H1 (cell line): ENCODE measurements at regions not wholly inside any gene's neighbourhood (a gene's known extent, or its start where the extent isn't known, plus 50 kb on each side); places are given as distances from the start of the nearest gene placed in this dataset.

Experiments used
- CTCF ChIA-PET: fragments of 300-600 bp; sonication (Branson Sonifier 250); formaldehyde crosslinking; loops from one replicate; lab custom pipeline; 2021; ENCODE audit not compliant: partially characterized antibody; lab: Charles Lee
- POLR2A ChIA-PET: fragments of 300-600 bp; sonication (Branson Sonifier 250); formaldehyde crosslinking; loops from one replicate; lab custom pipeline; 2021; ENCODE audit warnings: inconsistent platforms; ENCODE audit not compliant: partially characterized antibody; lab: Charles Lee
- DNase-seq, 2 experiments: peaks; one replicate each; pipeline versions ENCODE4 v3.0.0 to v3.0.0-alpha.2; 2010 to 2022; ENCODE audit warnings: low spot score in 2 of 2, low read depth in 1 of 2, mixed read lengths in 1 of 2
- FAIRE-seq: peaks from 2 replicates; lab custom pipeline; 2011; peaks lifted over from hg19 to GRCh38; lab: Jason Lieb, UNC
- H2AFZ ChIP-seq: 2 replicates; pipeline ENCODE4 v1.8.1; 2012; ENCODE audit warnings: low read length, inconsistent platforms
- H2AK5ac ChIP-seq: 2 replicates; pipeline ENCODE4 v1.6.1; 2013; ENCODE audit warnings: low read depth, low read length
- H2BK120ac ChIP-seq: replicated peaks from 2 replicates; pipeline ENCODE3; 2013; ENCODE audit warnings: low read depth, low read length, inconsistent platforms
- H2BK12ac ChIP-seq: 2 replicates; pipeline ENCODE4 v1.6.1; 2013; ENCODE audit warnings: low read depth, low read length
- H2BK15ac ChIP-seq: 2 replicates; pipeline ENCODE4 v1.6.1; 2013; ENCODE audit warnings: low read length
- H2BK20ac ChIP-seq: 2 replicates; pipeline ENCODE4 v1.6.1; 2013; ENCODE audit warnings: low read length
- H2BK5ac ChIP-seq: 2 replicates; pipeline ENCODE4 v1.6.1; 2013; ENCODE audit warnings: low read depth, low read length
- H3K14ac ChIP-seq: 2 replicates; pipeline ENCODE4 v1.6.1; 2013; ENCODE audit warnings: inconsistent platforms; ENCODE audit not compliant: insufficient read length
- H3K18ac ChIP-seq: 2 replicates; pipeline ENCODE4 v1.6.1; 2013; ENCODE audit warnings: low read length; ENCODE audit errors: extremely low read depth
- H3K23ac ChIP-seq: 2 replicates; pipeline ENCODE4 v1.6.1; 2013; ENCODE audit warnings: inconsistent platforms; ENCODE audit not compliant: insufficient read length
- H3K23me2 ChIP-seq: 2 replicates; pipeline ENCODE4 v1.6.1; 2013; ENCODE audit warnings: low read depth, low read length
- H3K27ac ChIP-seq: 2 replicates; pipeline ENCODE4 v1.6.1; 2011; ENCODE audit warnings: low read depth, low read length, inconsistent platforms
- H3K27me3 ChIP-seq, 4 experiments: replicated peaks in 1 of 4; 1 replicate in 1 of 4; 2 replicates in 3 of 4; pipeline versions ENCODE4 v1.6.1 to v1.8.1; 2011 to 2013; ENCODE audit warnings: low read length in 3 of 4, mild to moderate bottlenecking in 3 of 4, inconsistent platforms in 2 of 4, mixed read lengths in 2 of 4, moderate library complexity in 1 of 4; ENCODE audit not compliant: control insufficient read depth in 3 of 4, insufficient read depth in 3 of 4; ENCODE audit errors: extremely low read depth in 1 of 4
- H3K36me3 ChIP-seq, 4 experiments: 2 replicates each; pipeline versions ENCODE4 v1.6.1 to v1.8.1; 2011 to 2013; ENCODE audit warnings: mild to moderate bottlenecking in 4 of 4, low read length in 3 of 4, moderate library complexity in 2 of 4, control low read depth in 1 of 4, inconsistent platforms in 1 of 4; ENCODE audit not compliant: insufficient read depth in 4 of 4, control insufficient read depth in 2 of 4
- H3K4ac ChIP-seq: replicated peaks from 2 replicates; pipeline ENCODE3; 2013; ENCODE audit warnings: low read length, low read depth, mixed read lengths, inconsistent platforms; ENCODE audit not compliant: insufficient read length
- H3K4me1 ChIP-seq, 4 experiments: replicated peaks in 1 of 4; 1 replicate in 1 of 4; 2 replicates in 3 of 4; pipeline versions ENCODE4 v1.6.1 to v1.8.1; 2011 to 2013; ENCODE audit warnings: low read length in 3 of 4, inconsistent platforms in 2 of 4, mixed read lengths in 1 of 4; ENCODE audit not compliant: insufficient read depth in 4 of 4, control insufficient read depth in 3 of 4
- H3K4me2 ChIP-seq, 2 experiments: 2 replicates each; pipeline versions ENCODE4 v1.6.1 to v1.8.1; 2011 to 2013; ENCODE audit warnings: low read depth in 2 of 2, low read length in 2 of 2, control low read depth in 1 of 2, inconsistent platforms in 1 of 2, mild to moderate bottlenecking in 1 of 2; ENCODE audit not compliant: insufficient read depth in 1 of 2
- H3K4me3 ChIP-seq, 4 experiments: fragments of 200-600, 300-600 bp in 1 of 4; sonication (generic), shearing (Covaris generic), sonication (Bioruptor Twin) in 1 of 4; 2 replicates each; pipeline versions ENCODE4 v1.5.1 to v1.8.1; 2011 to 2016; ENCODE audit warnings: low read length in 4 of 4, low read depth in 3 of 4, control low read depth in 2 of 4, inconsistent platforms in 2 of 4, mild to moderate bottlenecking in 2 of 4, mixed read lengths in 1 of 4, moderate library complexity in 1 of 4; ENCODE audit not compliant: insufficient read depth in 2 of 4; ENCODE audit errors: extremely low read depth in 1 of 4
- H3K56ac ChIP-seq: replicated peaks from 2 replicates; pipeline ENCODE3; 2013; ENCODE audit warnings: low read depth, mild to moderate bottlenecking, mixed read lengths, low read length, inconsistent platforms; ENCODE audit not compliant: insufficient read length
- H3K79me1 ChIP-seq: 2 replicates; pipeline ENCODE4 v1.6.1; 2013; ENCODE audit warnings: low read depth, low read length, control low read depth
- H3K79me2 ChIP-seq, 2 experiments: 2 replicates each; pipeline versions ENCODE4 v1.6.1 to v1.8.1; 2012 to 2013; ENCODE audit warnings: low read length in 2 of 2, mild to moderate bottlenecking in 2 of 2, inconsistent platforms in 1 of 2; ENCODE audit not compliant: insufficient read depth in 2 of 2, control insufficient read depth in 1 of 2
- H3K9ac ChIP-seq, 4 experiments: replicated peaks in 1 of 4; 1 replicate in 1 of 4; 2 replicates in 3 of 4; pipeline versions ENCODE4 v1.6.1 to v1.8.1; 2011 to 2013; ENCODE audit warnings: low read depth in 3 of 4, low read length in 3 of 4, control low read depth in 2 of 4, mild to moderate bottlenecking in 2 of 4, moderate library complexity in 2 of 4, inconsistent platforms in 1 of 4; ENCODE audit errors: extremely low read depth in 1 of 4
- H3K9me3 ChIP-seq, 2 experiments: 2 replicates each; pipeline versions ENCODE4 v1.6.1 to v1.8.1; 2012 to 2013; ENCODE audit warnings: mild to moderate bottlenecking in 2 of 2, moderate library complexity in 2 of 2, control low read depth in 1 of 2, inconsistent platforms in 1 of 2, low read depth in 1 of 2, low read length in 1 of 2, mixed read lengths in 1 of 2; ENCODE audit not compliant: insufficient read depth in 2 of 2
- H4K20me1 ChIP-seq, 2 experiments: replicated peaks in 1 of 2; 2 replicates each; pipeline versions ENCODE3 to v1.8.1; 2011 to 2013; ENCODE audit warnings: inconsistent platforms in 2 of 2, low read length in 2 of 2, mild to moderate bottlenecking in 1 of 2; ENCODE audit not compliant: insufficient read depth in 2 of 2, control insufficient read depth in 1 of 2
- H4K5ac ChIP-seq: 2 replicates; pipeline ENCODE4 v1.6.1; 2013; ENCODE audit warnings: low read length, low read depth, mixed read lengths, inconsistent platforms; ENCODE audit not compliant: insufficient read length
- H4K8ac ChIP-seq: 2 replicates; pipeline ENCODE4 v1.8.0; 2013; ENCODE audit warnings: mild to moderate bottlenecking, moderate library complexity, low read length, inconsistent platforms; ENCODE audit not compliant: insufficient read depth; ENCODE audit errors: extremely low read depth
- H4K91ac ChIP-seq: replicated peaks from 2 replicates; pipeline ENCODE3; 2013; ENCODE audit warnings: low read length, mixed read lengths, inconsistent platforms; ENCODE audit not compliant: insufficient read length
- ASH2L ChIP-seq: fragments of 200-600, 300-600 bp; sonication (generic); IDR thresholded peaks from one replicate; pipeline ENCODE4 v1.7.1; 2017; ENCODE audit warnings: low read length
- BACH1 ChIP-seq: IDR thresholded peaks from 2 replicates; pipeline ENCODE4 v1.6.1; 2012; ENCODE audit warnings: low read length, improper control_type of control experiment
- CTBP2 ChIP-seq: IDR thresholded peaks from 2 replicates; pipeline ENCODE4 v1.7.0; 2011; ENCODE audit warnings: borderline replicate concordance, mild to moderate bottlenecking, moderate library complexity, mixed read lengths, low read length; ENCODE audit not compliant: insufficient read depth, insufficient read length
- FOSL1 ChIP-seq: IDR thresholded peaks from 2 replicates; pipeline ENCODE4 v1.6.1; 2011; ENCODE audit warnings: mild to moderate bottlenecking, low read depth, low read length, moderate library complexity; ENCODE audit not compliant: insufficient read depth
- HDAC2 ChIP-seq, 2 experiments: fragments of 300-600 bp in 1 of 2; sonication (generic) in 1 of 2; IDR thresholded peaks; 2 replicates each; pipeline ENCODE4 v1.6.1; 2011 to 2012; ENCODE audit warnings: low read depth in 2 of 2, low read length in 2 of 2, mild to moderate bottlenecking in 2 of 2, moderate library complexity in 2 of 2, borderline replicate concordance in 1 of 2, inconsistent platforms in 1 of 2
- KDM5A ChIP-seq: fragments of 200-600 bp; IDR thresholded peaks from 2 replicates; pipeline ENCODE4 v1.7.1; 2012; ENCODE audit warnings: mild to moderate bottlenecking, low read length, inconsistent platforms, mixed read lengths
- MAFK ChIP-seq: IDR thresholded peaks from 2 replicates; pipeline ENCODE4 v1.6.1; 2012; ENCODE audit warnings: low read depth, mild to moderate bottlenecking, improper control_type of control experiment, low read length
- POLR2A ChIP-seq, 2 experiments: IDR thresholded peaks; 1 replicate in 1 of 2; 2 replicates in 1 of 2; pipeline ENCODE4 v1.6.1; 2011; ENCODE audit warnings: low read depth in 2 of 2, low read length in 2 of 2, mild to moderate bottlenecking in 2 of 2; ENCODE audit errors: control extremely low read depth in 1 of 2
- POLR2AphosphoS5 ChIP-seq: IDR thresholded peaks from 2 replicates; pipeline ENCODE4 v1.6.1; 2011; ENCODE audit warnings: low read depth, low read length
- RXRA ChIP-seq: IDR thresholded peaks from 2 replicates; pipeline ENCODE4 v1.6.1; 2011; ENCODE audit warnings: low read depth, mild to moderate bottlenecking, low read length, moderate library complexity; ENCODE audit not compliant: insufficient read depth
- SIRT6 ChIP-seq: IDR thresholded peaks from one replicate; pipeline ENCODE4 v1.7.1; 2012; ENCODE audit warnings: low read length, inconsistent platforms
- SIX5 ChIP-seq: IDR thresholded peaks from 2 replicates; pipeline ENCODE4 v1.6.1; 2011; ENCODE audit warnings: mild to moderate bottlenecking, low read depth, low read length
- SP4 ChIP-seq: IDR thresholded peaks from 2 replicates; pipeline ENCODE4 v1.6.1; 2012; ENCODE audit warnings: low read length, inconsistent platforms
- WGBS, 2 experiments: shearing (Covaris generic) in 1 of 2; methylation state at CpG; one replicate each; pipeline versions ENCODE4 v1.1.6 to v1.1.7; 2013 to 2015; ENCODE audit warnings: low lambda C conversion rate in 2 of 2, mixed read lengths in 2 of 2, inconsistent platforms in 1 of 2, low coverage in 1 of 2, missing lambda C conversion rate in 1 of 2; ENCODE audit not compliant: insufficient replicate concordance in 2 of 2, insufficient coverage in 1 of 2, insufficient read length in 1 of 2; ENCODE audit errors: extremely low coverage in 1 of 2, missing lambda C conversion rate in 1 of 2; 5-methylcytosine and 5-hydroxymethylcytosine counted together
- TF ChIP-seq, protein P1 (sequence below), 3 experiments: IDR thresholded peaks; 1 replicate in 2 of 3; 2 replicates in 1 of 3; pipeline versions ENCODE4 v1.5.1 to v1.6.1; 2011; ENCODE audit warnings: low read length in 3 of 3, mild to moderate bottlenecking in 3 of 3, inconsistent platforms in 2 of 3, low read depth in 1 of 3, moderate library complexity in 1 of 3; ENCODE audit not compliant: insufficient read depth in 1 of 3; ENCODE audit errors: control extremely low read depth in 1 of 3

GRCh38 chr3:74135808-74136207 is 478.7 kb downstream of the CNTN3 start:
- H4K5ac ChIP-seq, result no peak overlapping the region
- H2BK12ac ChIP-seq, result no peak overlapping the region
- no peaks in the 10 kb centered on the region for H3K4me1 ChIP-seq
- H3K4me2 ChIP-seq, result no peak overlapping the region
- H3K36me3 ChIP-seq, result no peaks in the 10 kb centered on the region
- H3K18ac ChIP-seq, result no peak overlapping the region
- no peak for DNase-seq
- WGBS, 2 experiments, result 96% methylated on average over 8 of the region's 8 CpGs; no CpG with 5 or more reads in 1 of the 2 experiments
- no peak overlapping the region for H3K23ac ChIP-seq
- ChIA-PET POLR2A (no interaction called here), CTCF (interaction anchor here (1.3 kb wide), 1 partner anchor 44 kb away, joined by 3 read pairs; no protein-coding TSS in a partner anchor)
- H2AFZ ChIP-seq, result no peak overlapping the region
- H3K4me3 ChIP-seq, result no peak overlapping the region
- no peak overlapping the region for H3K4ac ChIP-seq
- no peak overlapping the region for H2AK5ac ChIP-seq
- H3K9ac ChIP-seq, result no peak overlapping the region
- H4K20me1 ChIP-seq, result no peaks in the 10 kb centered on the region
- no peak overlapping the region for H4K8ac ChIP-seq
- H3K14ac ChIP-seq, result no peak overlapping the region
- H2BK5ac ChIP-seq, result no peak overlapping the region
- H3K79me1 ChIP-seq, result no peaks in the 10 kb centered on the region
- 0 out of 4 replicates have a peak, but pooled peaks cover 0 to 3% of the 10 kb centered on the region in 2 experiments for H3K9me3 ChIP-seq
- H3K56ac ChIP-seq, result no peak overlapping the region
- H2BK15ac ChIP-seq, result no peak overlapping the region
- no peak overlapping the region for H2BK20ac ChIP-seq
- no peak overlapping the region for H4K91ac ChIP-seq
- no peaks in the 10 kb centered on the region for H3K27me3 ChIP-seq
- H3K27ac ChIP-seq, result no peak overlapping the region
- H3K79me2 ChIP-seq, result no peaks in the 10 kb centered on the region
- H2BK120ac ChIP-seq, result no peak overlapping the region
- H3K23me2 ChIP-seq, result no peaks in the 10 kb centered on the region
- no peak for FAIRE-seq
- TF ChIP-seq MAFK (no peak), SIRT6 (no peak), ASH2L (no peak), POLR2A (IDR thresholded peaks at IDR 0.05; ENCODE audit: control extremely low read depth in 1 of 2, low read depth in 2 of 2, low read length in 2 of 2) (no peak), HDAC2 (IDR thresholded peaks at IDR 0.05; ENCODE audit: borderline replicate concordance in 1 of 2, low read depth in 2 of 2, low read length in 2 of 2) (no peak), POLR2AphosphoS5 (no peak), BACH1 (no peak), KDM5A (no peak), SIX5 (no peak), CTBP2 (no peak), FOSL1 (no peak), SP4 (no peak), RXRA (no peak)
- TF ChIP-seq, protein P1, sequence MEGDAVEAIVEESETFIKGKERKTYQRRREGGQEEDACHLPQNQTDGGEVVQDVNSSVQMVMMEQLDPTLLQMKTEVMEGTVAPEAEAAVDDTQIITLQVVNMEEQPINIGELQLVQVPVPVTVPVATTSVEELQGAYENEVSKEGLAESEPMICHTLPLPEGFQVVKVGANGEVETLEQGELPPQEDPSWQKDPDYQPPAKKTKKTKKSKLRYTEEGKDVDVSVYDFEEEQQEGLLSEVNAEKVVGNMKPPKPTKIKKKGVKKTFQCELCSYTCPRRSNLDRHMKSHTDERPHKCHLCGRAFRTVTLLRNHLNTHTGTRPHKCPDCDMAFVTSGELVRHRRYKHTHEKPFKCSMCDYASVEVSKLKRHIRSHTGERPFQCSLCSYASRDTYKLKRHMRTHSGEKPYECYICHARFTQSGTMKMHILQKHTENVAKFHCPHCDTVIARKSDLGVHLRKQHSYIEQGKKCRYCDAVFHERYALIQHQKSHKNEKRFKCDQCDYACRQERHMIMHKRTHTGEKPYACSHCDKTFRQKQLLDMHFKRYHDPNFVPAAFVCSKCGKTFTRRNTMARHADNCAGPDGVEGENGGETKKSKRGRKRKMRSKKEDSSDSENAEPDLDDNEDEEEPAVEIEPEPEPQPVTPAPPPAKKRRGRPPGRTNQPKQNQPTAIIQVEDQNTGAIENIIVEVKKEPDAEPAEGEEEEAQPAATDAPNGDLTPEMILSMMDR (IDR thresholded peaks at IDR 0.05; ENCODE audit: control extremely low read depth in 1 of 3, insufficient read depth in 1 of 3, low read depth in 1 of 3, low read length in 3 of 3), result no peak
